ENCODE measurements at regions not wholly inside any gene's neighbourhood (a gene's known extent, or its start where the extent isn't known, plus 50 kb on each side); places are given as distances from the start of the nearest gene placed in this dataset.

GRCh38 chr9:32171339-32171738, 213.1 kb upstream of the ACO1 start:
- no peak for DNase-seq
- Histone ChIP-seq H3K36me3 (no peaks in the 10 kb centered on the region), H3K27ac (no peak overlapping the region), H3K4me1 (no peaks in the 10 kb centered on the region), H3K9me3 (no peaks in the 10 kb centered on the region), H3K27me3 (no peaks in the 10 kb centered on the region), H3K4me3 (no peak overlapping the region)
- TF ChIP-seq CTCF (IDR thresholded peaks at IDR 0.05) (no peak), POLR2AphosphoS5 (IDR thresholded peaks at IDR 0.05) (no peak), POLR2A (IDR thresholded peaks at IDR 0.05) (no peak), EP300 (IDR thresholded peaks at IDR 0.05) (no peak)
- 34 to 59% methylated on average over 3 of the region's 3 CpGs for WGBS, 2 donors
- intact Hi-C loops (cut with DNase I): no loop called here

GRCh38 chr9:32172256-32172655, 212.2 kb upstream of the ACO1 start:
- Histone ChIP-seq H3K27ac (no peak overlapping the region), H3K4me3 (no peak overlapping the region), H3K9me3 (no peaks in the 10 kb centered on the region), H3K27me3 (no peaks in the 10 kb centered on the region), H3K4me1 (no peaks in the 10 kb centered on the region), H3K36me3 (no peaks in the 10 kb centered on the region)
- DNase-seq: no peak
- intact Hi-C loops (cut with DNase I): no loop called here
- TF ChIP-seq POLR2A (IDR thresholded peaks at IDR 0.05): no peak
- no peak for TF ChIP-seq POLR2AphosphoS5 (IDR thresholded peaks at IDR 0.05)
- no peak for TF ChIP-seq CTCF (IDR thresholded peaks at IDR 0.05)
- no peak for TF ChIP-seq EP300 (IDR thresholded peaks at IDR 0.05)

- Histone ChIP-seq H3K4me1 (peaks cover 0 to 7% (median 0%) of the 10 kb centered on the region in 4 donors), H3K27ac (no peak overlapping the region), H3K27me3 (no peaks in the 10 kb centered on the region), H3K9me3 (no peaks in the 10 kb centered on the region), H3K4me3 (no peak overlapping the region), H3K36me3 (no peaks in the 10 kb centered on the region)
- TF ChIP-seq POLR2AphosphoS5 (IDR thresholded peaks at IDR 0.05) (no peak), POLR2A (IDR thresholded peaks at IDR 0.05) (no peak), CTCF (IDR thresholded peaks at IDR 0.05) (no peak), EP300 (IDR thresholded peaks at IDR 0.05) (no peak)
- DNase-seq: no peak
- intact Hi-C loops (cut with DNase I): no loop called here
- 80 to 84% methylated on average over 3 of the region's 3 CpGs for WGBS, 2 donors
Measured at GRCh38 chr9:32177396-32177795, 207.0 kb upstream of the ACO1 start.

GRCh38 chr9:32180597-32180996, 203.8 kb upstream of the ACO1 start:
- no peaks in the 10 kb centered on the region for H3K9me3 ChIP-seq
- H3K27ac ChIP-seq: no peak overlapping the region
- intact Hi-C loops (cut with DNase I): no loop called here
- DNase-seq: no peak
- no peak for TF ChIP-seq CTCF (IDR thresholded peaks at IDR 0.05)
- TF ChIP-seq POLR2AphosphoS5 (IDR thresholded peaks at IDR 0.05): no peak
- TF ChIP-seq POLR2A (IDR thresholded peaks at IDR 0.05): no peak
- TF ChIP-seq EP300 (IDR thresholded peaks at IDR 0.05): no peak
- WGBS, 2 donors: 86 to 90% methylated on average over 1 of the region's 1 CpG
- H3K36me3 ChIP-seq: no peaks in the 10 kb centered on the region
- no peaks in the 10 kb centered on the region for H3K27me3 ChIP-seq
- H3K4me3 ChIP-seq: no peak overlapping the region
- H3K4me1 ChIP-seq: peaks cover 0 to 7% (median 0%) of the 10 kb centered on the region in 4 donors

GRCh38 chr9:32200241-32200640, 184.2 kb upstream of the ACO1 start:
- intact Hi-C loops (cut with DNase I): no loop called here
- no peaks in the 10 kb centered on the region for H3K9me3 ChIP-seq
- H3K4me3 ChIP-seq: no peak overlapping the region
- no peaks in the 10 kb centered on the region for H3K4me1 ChIP-seq
- no peak overlapping the region for H3K27ac ChIP-seq
- DNase-seq: no peak
- no peaks in the 10 kb centered on the region for H3K27me3 ChIP-seq
- no peaks in the 10 kb centered on the region for H3K36me3 ChIP-seq
- no peak for TF ChIP-seq EP300 (IDR thresholded peaks at IDR 0.05)
- TF ChIP-seq POLR2A (IDR thresholded peaks at IDR 0.05): no peak
- TF ChIP-seq CTCF (IDR thresholded peaks at IDR 0.05): no peak
- TF ChIP-seq POLR2AphosphoS5 (IDR thresholded peaks at IDR 0.05): no peak

Measured in sigmoid colon (tissue), 6 donors.